Coronary artery (tissue), 2 donors: ENCODE measurements at regions not wholly inside any gene's neighbourhood (a gene's known extent, or its start where the extent isn't known, plus 50 kb on each side); places are given as distances from the start of the nearest gene placed in this dataset.

Experiments
- DNase-seq: peaks from one replicate; pipeline ENCODE4 v3.0.0-alpha.2; 2017; ENCODE audit warnings: low spot score
- H3K27ac ChIP-seq, 2 donors: fragments of 200-600 bp; sonication (generic); one replicate each; pipeline ENCODE4 v1.5.1; 2016 to 2019
- H3K4me3 ChIP-seq: fragments of 200-600 bp; sonication (generic); 2 replicates; pipeline ENCODE4 v1.5.1; 2016; ENCODE audit warnings: mild to moderate bottlenecking, moderate library complexity
- CTCF ChIP-seq: fragments of 200-600 bp; sonication (generic); IDR thresholded peaks from one replicate; pipeline ENCODE4 v1.5.1; 2019; ENCODE audit warnings: antibody characterized with exemption

DNA sequence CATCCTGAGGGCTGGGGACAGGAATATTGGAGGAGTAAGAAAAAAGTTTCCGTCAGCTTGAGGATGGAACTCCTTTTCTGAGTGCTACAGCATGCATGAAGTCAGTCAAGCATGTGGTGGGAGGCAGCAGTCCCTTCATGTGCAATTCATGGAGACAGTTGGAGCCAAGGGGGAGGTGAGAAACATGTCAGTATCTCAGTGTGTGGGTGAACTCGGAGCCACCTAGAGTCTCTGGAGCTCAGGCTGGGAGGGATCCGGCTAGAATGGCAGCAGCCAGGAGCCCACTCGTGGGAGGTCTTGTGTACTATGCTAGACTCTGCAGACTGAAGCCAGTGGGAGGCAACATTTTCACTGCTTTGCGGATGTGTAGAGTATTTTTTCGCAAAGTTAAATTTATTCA lies 60.3 kb downstream of the AVPR1A start:
- H3K4me3 ChIP-seq: no peak overlapping the region
- DNase-seq: no peak
- no peak overlapping the region for H3K27ac ChIP-seq
- TF ChIP-seq CTCF: no peak

DNA sequence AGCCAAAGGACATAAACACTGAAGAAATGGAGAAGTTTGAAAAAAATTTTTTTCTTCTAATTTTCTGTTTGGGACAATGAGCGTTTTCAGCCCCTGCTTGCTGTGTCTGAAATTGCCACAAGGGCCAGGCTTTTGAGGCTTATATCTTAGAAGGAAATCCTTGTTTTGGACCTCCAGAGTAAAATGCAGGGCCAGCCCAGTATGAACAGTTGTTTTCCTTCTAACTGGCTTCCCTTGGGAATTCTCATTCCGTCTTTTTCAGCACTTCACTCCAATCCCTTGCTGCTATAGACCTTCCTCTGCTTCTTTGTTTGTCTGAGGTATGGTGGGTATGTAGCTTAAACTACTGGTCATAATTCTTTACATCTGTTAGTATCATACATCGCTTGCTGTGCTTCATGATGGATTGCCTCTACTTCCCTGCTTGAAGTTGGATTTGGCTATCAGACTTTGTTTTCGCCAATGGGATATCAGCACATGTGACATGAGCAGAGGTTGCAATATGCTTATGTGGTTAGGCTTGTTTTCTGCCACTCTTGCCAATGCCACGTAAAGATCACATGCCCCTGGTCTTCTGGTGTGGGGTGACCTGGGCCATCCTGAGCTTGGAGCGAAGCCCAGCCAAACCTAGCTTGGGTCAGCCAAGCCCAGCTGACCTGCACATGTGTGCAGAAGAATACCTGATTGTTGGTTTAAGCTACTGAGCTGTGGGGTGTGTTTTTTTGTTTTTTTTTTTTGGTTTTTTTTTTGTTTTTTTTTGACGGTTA lies 64.7 kb downstream of the AVPR1A start:
- DNase-seq: no peak
- no peak overlapping the region for H3K27ac ChIP-seq
- no peak for TF ChIP-seq CTCF
- H3K4me3 ChIP-seq: no peak overlapping the region

GRCh38 chr12:63085120-63085519 lies 65.9 kb downstream of the AVPR1A start:
- Histone ChIP-seq H3K4me3 (no peak overlapping the region), H3K27ac (no peak overlapping the region)
- DNase-seq: no peak
- no peak for TF ChIP-seq CTCF

- no peak for DNase-seq
- no peak overlapping the region for H3K4me3 ChIP-seq
- no peak overlapping the region for H3K27ac ChIP-seq
- no peak for TF ChIP-seq CTCF
Measured at GRCh38 chr12:63084501-63084900, 66.5 kb downstream of the AVPR1A start.

GRCh38 chr12:63083046-63083445 lies 68.0 kb downstream of the AVPR1A start:
- Histone ChIP-seq H3K4me3 (no peak overlapping the region), H3K27ac (no peak overlapping the region)
- DNase-seq: no peak
- TF ChIP-seq CTCF: no peak

DNA sequence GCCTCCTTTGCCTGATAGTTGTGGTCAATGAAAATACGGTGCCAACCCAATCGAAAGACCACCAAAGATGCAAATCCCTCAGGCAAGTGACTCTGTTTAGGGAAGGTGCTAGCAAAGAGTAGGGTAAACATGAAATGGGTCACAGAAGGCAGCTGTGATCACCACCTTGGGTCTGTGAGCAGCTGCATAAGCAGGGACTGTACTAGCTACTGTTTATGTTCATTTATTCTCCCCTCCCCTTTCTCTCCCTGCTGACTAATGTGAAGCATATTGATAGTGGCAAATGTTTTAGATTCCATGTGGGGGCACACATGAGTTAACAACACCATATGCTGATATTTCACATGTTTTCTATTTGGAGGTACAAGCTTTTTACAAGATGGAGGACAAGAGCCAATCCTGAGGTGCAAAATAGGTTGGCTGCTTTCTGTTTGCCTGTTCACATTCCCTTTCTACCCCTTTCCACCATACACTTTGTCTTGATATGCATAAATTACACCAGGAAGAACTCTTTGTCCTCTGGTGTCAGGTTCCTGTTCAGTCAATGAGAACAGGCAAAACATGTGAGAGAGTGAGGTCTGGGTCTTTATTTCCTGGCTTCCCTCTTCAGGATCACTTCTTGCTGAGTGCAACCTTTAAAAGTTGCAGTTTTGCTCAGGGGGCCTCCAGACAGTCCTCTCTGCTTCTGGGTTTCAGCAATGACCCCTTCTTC lies 71.1 kb downstream of the AVPR1A start:
- no peak for TF ChIP-seq CTCF
- H3K4me3 ChIP-seq: no peak overlapping the region
- no peak overlapping the region for H3K27ac ChIP-seq
- DNase-seq: no peak

DNA sequence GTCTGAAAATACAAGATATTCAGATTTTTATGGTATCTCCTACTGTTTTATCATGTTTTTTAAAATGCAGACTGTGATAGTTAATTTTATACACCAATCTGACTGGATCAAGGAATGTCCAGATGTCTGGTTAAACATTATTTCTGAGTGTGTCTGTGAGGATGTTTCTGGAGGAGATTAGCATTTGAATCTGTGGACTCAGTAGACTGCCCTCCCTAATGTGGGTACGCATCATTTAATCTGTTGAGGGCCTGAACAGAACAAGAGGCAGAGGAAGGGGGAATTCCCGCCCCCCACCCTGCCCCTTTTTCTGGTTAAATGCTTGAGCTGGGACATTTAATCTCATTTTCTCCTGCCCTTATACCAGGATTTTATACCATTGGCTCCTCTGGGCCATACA lies 72.1 kb downstream of the AVPR1A start:
- Histone ChIP-seq H3K27ac (no peak overlapping the region), H3K4me3 (no peak overlapping the region)
- DNase-seq: no peak
- no peak for TF ChIP-seq CTCF
